NCI-H226 (cell line): ENCODE measurements at regions not wholly inside any gene's neighbourhood (a gene's known extent, or its start where the extent isn't known, plus 50 kb on each side); places are given as distances from the start of the nearest gene placed in this dataset.

Experiments
- DNase-seq: peaks from one replicate; pipeline ENCODE4 v3.0.0-alpha.2; 2015

- DNase-seq: no peak
Observed at GRCh38 chr6:151701911-151702562, 105.4 kb upstream of the ESR1 start.

GRCh38 chr6:151702851-151703658 lies 104.4 kb upstream of the ESR1 start:
- no peak for DNase-seq

DNA sequence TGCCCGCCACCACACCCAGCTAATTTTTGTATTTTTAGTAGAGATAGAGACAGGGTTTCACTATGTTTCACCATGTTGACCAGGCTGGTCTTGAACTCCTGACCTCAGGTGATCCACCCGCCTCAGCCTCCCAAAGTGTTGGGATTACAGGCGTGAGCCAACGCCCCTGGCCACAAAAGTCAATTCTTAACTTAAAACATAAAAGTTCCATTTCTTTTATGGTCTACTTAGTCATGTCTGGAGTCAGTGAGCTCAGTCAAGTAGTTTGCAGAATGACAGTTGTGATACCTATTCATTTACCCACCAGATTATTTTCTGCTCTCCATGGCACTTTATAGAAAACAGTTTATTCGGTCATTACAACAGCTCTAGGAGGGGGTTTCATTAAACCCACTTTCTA lies 103.1 kb upstream of the ESR1 start:
- no peak for DNase-seq

DNA sequence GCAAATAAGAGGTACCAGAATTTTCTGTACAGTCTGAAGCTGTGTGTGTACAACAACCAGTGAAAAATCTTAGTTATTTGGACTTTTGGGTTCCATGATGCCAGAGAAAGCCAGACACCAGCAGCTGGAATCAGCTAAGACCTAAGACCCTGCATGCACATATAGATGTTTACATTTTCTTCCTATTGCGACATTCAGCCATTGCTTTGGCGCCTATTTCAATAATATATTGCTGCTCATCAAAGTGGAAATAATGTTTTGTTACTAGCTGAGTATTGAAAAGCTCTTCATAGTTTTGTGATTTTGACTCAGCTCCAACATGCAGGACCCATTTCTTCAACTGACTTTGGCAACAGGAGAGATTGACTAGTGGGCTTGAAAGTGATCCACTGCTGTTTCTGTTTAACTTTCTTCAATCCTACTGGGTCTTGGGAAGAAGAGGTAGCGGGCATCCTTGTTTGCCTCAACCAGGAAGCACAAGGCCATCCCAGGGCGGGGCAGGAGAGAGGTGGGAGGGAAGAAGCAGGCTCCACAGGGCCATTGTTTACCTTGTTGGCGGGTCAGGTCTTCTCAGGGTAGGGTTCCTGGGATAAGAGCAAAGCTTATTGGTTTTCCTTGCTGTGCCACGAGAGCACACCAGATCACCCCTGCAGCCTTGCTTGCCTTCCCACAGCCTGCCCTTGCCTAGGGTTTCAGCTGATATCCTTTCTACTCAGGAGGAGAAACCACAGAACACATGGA lies 101.3 kb upstream of the ESR1 start:
- no peak for DNase-seq

DNA sequence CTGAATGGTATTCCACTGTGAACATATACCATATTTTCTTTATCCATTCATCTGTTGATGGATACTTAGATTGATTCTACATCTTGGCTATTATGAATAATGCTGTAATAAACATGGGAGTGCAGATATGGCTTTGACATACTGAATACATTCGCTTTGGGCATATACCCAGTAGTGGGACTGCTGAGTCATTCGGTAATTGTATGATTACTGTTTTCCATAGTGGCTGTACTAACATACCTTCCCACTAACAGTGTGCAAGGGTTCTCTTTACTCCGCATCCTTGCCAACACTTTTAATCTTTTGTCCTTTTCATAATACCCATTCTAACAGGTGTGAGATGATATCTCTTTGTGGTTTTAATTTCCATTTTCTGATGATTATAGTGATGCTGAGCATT lies 98.2 kb upstream of the ESR1 start:
- DNase-seq: no peak

DNA sequence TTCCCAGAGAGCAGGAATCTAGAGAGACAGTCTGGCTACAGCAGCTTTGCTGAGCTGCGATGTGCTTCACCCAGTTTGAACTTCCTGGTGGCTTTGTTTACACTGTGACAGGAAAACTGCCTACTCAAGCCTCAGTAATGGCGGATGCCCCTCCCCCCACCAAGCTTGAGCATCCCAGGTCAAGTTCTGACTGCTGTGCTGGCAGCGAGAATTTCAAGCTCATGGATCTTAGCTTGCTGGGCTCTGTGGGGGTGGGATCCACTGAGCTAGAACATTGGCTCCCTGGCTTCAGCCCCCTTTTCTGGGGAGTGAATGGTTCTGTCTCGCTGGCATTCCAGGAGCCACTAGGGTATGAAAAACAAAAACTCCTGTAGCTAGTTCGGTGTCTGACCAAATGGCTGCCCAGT lies 91.0 kb upstream of the ESR1 start:
- DNase-seq: no peak

DNA sequence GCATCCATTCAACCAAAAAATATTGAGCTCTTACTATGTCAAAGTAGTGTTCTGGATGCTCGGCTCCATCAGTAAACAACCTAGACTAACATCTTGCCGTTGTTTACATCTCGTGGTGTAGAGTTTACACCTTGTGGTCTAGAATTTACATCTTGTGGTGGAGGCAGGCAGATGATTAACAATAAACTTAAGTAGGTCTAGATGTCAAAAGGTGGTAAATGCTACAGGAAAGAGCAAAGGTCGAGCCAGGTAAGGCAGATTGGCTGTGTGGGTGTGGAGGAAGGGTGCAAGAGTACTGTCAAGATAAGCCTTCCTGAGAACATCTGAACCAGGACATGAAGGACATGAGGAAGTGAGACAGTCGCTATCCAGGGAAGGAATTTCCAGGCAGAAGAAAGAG lies 88.4 kb upstream of the ESR1 start:
- no peak for DNase-seq

DNA sequence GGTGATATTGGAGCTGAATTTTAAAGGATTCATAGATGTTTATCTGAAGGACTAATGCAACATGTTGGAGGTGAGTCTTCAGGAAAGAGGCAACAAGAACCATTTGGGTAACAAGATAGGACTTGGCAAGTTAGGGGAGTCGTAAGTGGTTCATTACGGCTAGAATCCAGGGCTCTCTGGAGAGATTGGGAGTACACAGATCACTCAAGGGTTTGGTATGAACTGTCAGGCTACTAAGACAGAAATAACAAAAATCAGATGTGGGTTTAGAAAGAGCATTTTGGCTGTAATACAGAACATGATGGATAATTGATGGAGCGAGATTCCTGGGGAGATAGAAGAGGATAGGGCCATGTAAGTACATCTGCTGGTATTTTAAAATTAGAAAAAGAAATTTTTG lies 86.3 kb upstream of the ESR1 start:
- no peak for DNase-seq

DNA sequence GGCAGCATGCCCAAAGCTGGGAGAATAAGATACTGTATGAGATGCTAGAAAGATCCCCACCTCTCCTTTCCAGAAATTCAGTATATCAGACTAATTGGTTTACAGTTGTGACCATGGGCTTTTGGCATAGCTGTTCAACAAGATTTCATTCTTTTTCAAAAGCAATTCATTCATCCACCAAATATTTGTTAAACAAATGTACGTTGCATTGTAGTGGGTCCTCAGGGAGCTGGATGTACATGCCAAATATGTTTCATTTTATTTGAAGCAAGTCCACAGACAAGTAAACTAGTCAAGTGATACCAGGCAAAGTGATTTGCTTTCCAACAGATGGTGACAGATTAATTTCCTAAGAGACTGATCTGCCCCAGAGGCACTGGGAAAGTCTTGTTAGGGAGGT lies 85.8 kb upstream of the ESR1 start:
- no peak for DNase-seq

DNA sequence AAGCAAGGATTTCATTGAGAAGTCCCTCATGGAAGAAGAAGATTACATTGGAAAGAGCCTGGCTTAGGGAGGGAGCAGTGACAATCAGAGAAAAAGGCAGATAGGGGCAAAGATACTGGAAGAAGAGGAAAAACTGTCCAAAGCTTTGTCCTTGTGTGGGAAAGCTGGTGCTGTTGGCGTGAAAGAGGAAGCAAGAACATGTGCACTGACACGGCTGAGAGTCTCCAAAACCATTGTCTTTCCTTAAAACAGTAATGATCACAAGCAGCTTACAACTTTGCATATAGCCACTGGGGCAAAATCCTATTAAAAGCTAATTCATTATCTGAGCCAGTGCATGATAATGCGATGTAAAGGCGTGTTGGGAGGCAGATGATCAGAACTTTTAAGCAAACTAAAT lies 85.1 kb upstream of the ESR1 start:
- DNase-seq: no peak

DNA sequence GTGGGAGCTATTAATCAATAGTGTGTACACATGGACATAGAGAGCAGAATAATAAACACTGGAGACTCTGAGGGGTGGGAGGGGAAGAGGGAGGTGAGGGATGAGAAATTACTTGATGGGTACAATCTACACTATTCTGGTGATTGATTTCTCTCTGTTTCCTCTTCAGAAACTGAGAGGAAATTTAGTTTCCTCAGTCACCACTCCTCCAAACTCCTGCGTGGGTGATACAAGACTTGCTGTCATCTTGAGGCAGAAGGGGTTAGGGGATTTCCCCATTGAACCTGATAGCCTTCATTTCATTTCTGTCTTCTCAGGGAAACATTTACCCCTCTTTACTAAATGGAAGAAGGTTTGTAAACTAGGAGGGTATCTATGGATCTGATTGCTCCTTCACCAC lies 84.3 kb upstream of the ESR1 start:
- DNase-seq: no peak

- no peak for DNase-seq
Observed at GRCh38 chr6:151729829-151730495, 77.5 kb upstream of the ESR1 start.

- no peak for DNase-seq
Observed at GRCh38 chr6:151730496-151730870, 77.0 kb upstream of the ESR1 start.

DNA sequence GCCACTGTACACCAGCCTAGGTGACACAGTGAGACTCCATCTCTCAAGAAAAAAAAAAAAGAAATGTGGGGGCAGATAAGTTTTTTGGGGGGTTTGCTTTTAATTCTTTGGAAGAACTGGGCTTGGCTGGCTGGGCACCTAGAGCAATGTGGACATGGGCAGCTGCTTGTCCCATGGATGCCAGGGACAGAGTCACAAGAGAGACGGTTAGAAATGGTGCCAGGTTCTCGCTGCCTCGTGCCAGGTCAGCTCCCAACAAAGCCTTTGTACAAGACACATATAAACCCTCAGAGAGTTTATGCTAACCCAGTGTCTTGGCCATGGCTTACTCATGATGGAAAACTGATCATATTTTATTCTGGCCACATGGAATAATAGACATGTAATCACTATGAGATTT lies 76.2 kb upstream of the ESR1 start:
- no peak for DNase-seq

DNA sequence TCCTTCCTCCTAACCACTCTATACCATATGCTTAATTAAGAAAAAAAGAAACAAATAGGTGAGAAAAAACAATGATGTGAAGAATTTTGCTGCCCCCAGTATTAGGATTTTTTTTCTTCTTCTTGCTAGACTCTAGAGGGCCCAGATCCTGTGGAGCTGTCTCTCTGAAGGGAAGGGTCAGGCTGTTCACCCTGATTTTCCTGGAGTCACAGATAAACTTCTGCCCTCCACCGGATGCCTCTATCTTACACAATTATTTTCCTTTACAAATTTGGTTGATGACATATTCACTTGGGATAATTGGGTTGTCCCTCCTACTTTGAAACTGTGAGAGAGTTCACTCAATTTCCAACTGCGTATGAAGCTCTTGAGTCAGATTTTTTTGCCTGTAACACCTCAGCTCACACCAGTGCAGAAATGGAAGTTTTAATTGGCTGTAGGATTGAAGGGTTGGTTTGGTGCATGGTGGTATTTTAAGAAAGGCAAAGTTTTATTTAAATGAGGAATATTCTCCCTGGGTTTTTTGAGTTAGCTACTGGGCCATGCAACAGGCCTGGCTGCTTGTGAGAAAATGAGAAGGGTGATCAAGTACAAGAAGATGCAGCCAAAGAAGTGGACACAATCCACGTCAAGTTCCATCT lies 73.7 kb upstream of the ESR1 start:
- DNase-seq: no peak

- no peak for DNase-seq
Observed at GRCh38 chr6:151738267-151738666, 69.2 kb upstream of the ESR1 start.

GRCh38 chr6:151738960-151739359 lies 68.5 kb upstream of the ESR1 start:
- DNase-seq: no peak

- no peak for DNase-seq
Observed at GRCh38 chr6:151740820-151741219, 66.7 kb upstream of the ESR1 start.

DNA sequence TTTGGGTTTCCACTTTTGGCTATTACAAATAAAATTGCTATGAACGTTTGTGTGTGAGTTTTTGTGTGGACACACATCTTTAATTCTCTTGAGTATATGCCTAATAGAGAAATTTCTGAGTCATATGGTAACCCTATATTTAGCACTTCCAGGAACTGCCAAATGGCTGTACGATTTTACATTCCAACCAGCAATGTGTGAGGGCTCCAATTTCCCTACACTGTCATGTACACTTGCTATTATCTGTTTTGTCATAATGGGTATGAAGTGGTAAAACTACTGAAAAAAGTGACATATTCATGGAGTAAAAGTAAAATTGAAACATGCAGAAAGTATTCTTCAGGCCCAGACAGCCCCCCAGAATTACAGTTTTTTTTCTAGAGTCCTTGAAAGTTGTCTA lies 59.6 kb upstream of the ESR1 start:
- DNase-seq: no peak

GRCh38 chr6:151749341-151749740 lies 58.1 kb upstream of the ESR1 start:
- no peak for DNase-seq

- DNase-seq: no peak
Observed at GRCh38 chr6:151753581-151753980, 53.9 kb upstream of the ESR1 start.

GRCh38 chr6:151757506-151757955 lies 50.0 kb upstream of the ESR1 start:
- no peak for DNase-seq
